ENCODE measurements at regions not wholly inside any gene's neighbourhood (a gene's known extent, or its start where the extent isn't known, plus 50 kb on each side); places are given as distances from the start of the nearest gene placed in this dataset.

DNA sequence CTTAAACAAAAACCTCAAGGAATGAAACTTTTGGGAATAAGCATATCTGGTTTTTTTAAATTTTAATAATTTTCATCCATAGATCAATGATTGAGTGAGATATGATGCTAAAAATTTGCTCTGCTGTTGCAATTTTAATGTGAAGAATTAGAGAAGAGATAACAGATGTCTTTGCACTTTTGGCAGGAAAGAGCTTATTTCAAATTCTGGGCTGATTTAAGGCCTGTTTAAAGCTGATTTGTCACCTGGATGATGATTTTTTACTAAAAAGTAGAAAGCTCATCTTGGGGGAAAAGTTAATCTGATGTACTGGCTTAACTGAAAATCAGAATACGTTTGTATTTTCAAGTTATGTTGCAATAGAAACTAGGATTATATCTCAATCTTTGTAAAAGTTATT is 268.9 kb upstream of the NOVA1 start:
- no peak for DNase-seq (ENCODE audit: low read depth)
- TF ChIP-seq, protein P1, sequence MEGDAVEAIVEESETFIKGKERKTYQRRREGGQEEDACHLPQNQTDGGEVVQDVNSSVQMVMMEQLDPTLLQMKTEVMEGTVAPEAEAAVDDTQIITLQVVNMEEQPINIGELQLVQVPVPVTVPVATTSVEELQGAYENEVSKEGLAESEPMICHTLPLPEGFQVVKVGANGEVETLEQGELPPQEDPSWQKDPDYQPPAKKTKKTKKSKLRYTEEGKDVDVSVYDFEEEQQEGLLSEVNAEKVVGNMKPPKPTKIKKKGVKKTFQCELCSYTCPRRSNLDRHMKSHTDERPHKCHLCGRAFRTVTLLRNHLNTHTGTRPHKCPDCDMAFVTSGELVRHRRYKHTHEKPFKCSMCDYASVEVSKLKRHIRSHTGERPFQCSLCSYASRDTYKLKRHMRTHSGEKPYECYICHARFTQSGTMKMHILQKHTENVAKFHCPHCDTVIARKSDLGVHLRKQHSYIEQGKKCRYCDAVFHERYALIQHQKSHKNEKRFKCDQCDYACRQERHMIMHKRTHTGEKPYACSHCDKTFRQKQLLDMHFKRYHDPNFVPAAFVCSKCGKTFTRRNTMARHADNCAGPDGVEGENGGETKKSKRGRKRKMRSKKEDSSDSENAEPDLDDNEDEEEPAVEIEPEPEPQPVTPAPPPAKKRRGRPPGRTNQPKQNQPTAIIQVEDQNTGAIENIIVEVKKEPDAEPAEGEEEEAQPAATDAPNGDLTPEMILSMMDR (conservative IDR thresholded peaks at IDR 0.05; ENCODE audit: low read depth, low read length) = no peak
- no peak overlapping the region for H3K4me3 ChIP-seq (ENCODE audit: low read depth, low read length)

DNA sequence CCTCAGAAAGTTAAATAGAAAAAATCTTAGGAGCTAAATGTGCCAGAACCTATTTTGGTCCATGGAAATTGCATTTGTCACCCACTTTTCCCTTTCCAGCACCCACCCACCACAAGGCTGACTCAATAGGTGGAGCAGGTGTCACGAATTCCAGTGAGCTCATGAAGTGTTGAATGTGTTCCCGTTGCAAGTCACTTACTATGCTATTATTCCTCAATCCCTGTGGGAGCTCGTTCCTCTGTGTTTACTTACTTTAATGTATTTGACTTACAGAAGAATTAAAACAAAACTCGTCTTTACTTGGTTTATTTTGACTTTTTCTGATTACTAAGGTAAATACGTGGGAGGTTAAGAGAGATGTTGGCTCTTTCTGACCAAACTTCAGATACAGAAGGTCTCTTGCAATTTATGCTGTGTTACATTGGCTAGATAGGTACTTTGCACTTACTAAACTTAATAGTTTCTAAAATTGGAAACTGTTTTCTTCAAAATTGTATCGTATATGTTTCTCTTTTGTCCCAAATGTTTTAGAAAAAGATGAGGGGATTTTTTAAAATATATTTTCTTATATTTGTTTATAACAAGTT is 269.4 kb upstream of the NOVA1 start:
- TF ChIP-seq, protein P1 (conservative IDR thresholded peaks at IDR 0.05; ENCODE audit: low read depth, low read length) = no peak
- H3K4me3 ChIP-seq (ENCODE audit: low read depth, low read length) = no peak overlapping the region
- DNase-seq (ENCODE audit: low read depth) = peak; percentile 81

DNA sequence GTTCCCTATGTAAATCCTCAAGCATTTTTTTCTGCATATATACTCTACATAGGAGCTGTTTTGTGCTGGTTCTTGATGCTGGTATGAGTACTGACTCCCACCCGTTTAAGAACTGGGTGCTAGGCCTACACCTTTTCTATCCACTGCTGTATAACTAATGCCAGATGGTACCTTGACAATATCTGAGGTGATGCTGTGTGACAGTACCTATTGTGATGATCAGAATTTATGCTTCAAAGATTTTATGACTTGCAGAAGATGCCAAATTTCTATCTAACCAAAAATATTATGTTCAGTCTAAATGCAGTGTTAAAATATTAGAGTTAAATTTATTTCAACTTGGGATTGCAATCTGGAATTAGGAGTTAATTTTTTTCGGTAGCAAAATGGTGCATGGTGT is 272.3 kb upstream of the NOVA1 start:
- no peak overlapping the region for H3K4me3 ChIP-seq (ENCODE audit: low read depth, low read length)
- TF ChIP-seq, protein P1 (conservative IDR thresholded peaks at IDR 0.05; ENCODE audit: low read depth, low read length) = no peak
- no peak for DNase-seq (ENCODE audit: low read depth)

DNA sequence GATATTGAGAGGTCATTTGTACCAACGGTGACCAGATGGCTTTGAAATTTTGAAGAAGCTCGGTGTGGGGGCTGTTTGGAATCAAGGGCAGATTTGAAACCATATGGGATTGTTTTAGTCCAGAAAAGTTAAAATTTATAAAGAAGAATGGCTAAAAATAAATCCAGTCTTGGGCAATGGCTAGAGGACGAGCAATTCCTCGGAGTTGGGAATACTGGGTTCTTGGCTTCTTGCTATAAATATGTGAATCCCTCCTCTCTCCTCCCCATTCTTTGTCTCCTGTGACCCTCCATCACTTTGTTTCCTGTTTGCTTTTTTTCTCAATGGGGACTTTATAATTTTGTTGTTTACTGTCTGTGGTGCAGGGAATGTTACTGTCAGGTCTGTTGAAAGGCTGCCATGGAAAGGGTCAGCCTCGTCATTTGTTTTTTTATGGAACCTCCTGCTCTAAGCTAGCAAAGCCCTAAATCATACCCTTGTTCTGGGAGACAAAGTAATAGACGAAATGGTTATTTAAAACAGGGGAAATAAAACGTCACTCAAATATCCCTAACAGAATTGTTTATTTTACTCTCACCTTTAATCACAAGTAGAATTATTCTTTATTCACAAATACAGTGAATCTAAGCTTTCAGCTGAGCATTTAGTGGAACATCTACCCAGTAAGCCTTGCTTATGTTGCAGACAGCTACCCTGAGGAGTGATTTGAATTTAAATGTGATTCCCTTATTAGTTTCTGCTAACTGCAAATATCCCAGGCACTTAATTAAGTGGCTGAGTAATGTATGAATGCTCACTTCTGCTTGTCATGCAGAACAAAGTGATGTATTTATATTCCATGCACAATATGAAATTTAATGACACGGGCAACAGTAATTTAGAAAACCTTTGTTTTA is 273.1 kb upstream of the NOVA1 start:
- no peak overlapping the region for H3K4me3 ChIP-seq (ENCODE audit: low read depth, low read length)
- TF ChIP-seq, protein P1 (conservative IDR thresholded peaks at IDR 0.05; ENCODE audit: low read depth, low read length) = no peak
- DNase-seq (ENCODE audit: low read depth) = no peak

GRCh38 chr14:26872515-26873361 is 274.9 kb upstream of the NOVA1 start:
- no peak for DNase-seq (ENCODE audit: low read depth)
- TF ChIP-seq, protein P1 (conservative IDR thresholded peaks at IDR 0.05; ENCODE audit: low read depth, low read length) = no peak

DNA sequence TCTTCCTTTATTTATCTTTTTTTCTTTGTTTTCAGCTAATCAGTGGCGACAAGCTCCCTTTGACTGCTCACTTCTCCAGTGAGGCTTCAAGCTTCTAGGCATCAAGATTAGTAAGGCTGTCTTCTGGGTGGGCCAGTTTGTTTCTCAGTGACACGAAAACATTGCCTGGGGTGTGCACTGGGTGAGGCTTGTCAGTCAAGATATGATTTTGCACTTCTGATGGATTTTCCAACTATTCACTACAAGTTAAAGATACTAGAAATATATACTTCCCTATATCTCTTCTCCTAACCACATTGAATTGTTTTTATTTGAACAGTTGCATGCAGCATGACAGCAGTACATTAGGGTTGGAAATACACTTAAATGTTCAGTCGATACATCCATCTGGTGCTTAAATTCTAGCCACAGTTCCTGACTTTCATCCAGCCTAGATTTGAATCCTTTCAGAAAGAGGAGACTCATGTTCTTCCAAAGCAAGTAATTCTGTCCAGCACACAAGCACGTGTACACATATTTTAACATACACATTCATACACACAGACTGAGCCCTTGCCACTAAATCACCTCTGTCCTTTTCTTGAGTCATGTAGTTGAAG is 275.6 kb upstream of the NOVA1 start:
- no peak overlapping the region for H3K4me3 ChIP-seq (ENCODE audit: low read depth, low read length)
- TF ChIP-seq, protein P1 (conservative IDR thresholded peaks at IDR 0.05; ENCODE audit: low read depth, low read length) = no peak
- no peak for DNase-seq (ENCODE audit: low read depth)

More at GRCh38 chr14:26872515-26873361, 274.9 kb upstream of the NOVA1 start:
- no peak overlapping the region for H3K4me3 ChIP-seq (ENCODE audit: low read depth, low read length)
